ENCODE measurements at regions not wholly inside any gene's neighbourhood (a gene's known extent, or its start where the extent isn't known, plus 50 kb on each side); places are given as distances from the start of the nearest gene placed in this dataset.

DNA sequence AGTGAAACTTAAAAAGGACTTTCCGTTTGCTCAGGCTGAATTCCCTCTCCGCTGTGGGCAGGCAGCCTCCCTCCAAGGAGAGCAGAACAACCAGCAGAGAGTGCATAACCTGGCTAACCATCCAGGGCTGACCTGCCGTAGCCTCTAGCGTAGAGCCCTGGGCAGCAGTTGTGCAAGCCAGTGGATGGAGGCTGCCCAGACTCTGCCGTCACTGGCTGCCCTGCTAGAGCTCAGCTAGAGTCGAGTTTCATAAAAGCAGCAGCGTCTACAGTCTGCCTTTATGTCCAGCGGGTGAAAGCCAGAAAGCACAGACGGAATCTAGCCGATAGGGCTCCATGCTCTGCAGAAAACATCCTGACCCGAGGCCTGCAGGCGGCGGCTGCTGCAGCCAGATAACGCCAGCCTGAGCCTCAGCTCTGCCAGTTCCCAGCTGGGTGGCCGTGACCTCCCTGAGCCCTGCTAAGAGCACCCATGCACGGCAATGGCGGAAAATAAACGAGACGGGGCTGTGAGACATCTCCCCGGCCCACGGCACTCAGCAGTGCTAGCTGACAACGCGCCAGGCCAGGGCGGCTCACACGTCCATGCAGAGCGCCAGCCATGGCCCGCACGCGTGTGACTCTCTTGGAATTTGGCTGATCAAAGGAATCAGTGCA, 231.3 kb downstream of the ENGASE start:
- CTCF ChIA-PET = no interaction called here
- Mint-ChIP-seq H3K4me1 (no peaks in the 10 kb centered on the region), H3K27me3 (peaks cover 3% of the 10 kb centered on the region), H3K4me3 (no peak overlapping the region), H3K9me3 (ENCODE audit: low read depth) (no peaks in the 10 kb centered on the region), H3K27ac (no peak overlapping the region), H3K36me3 (no peaks in the 10 kb centered on the region)
- DNase-seq (no peak), ATAC-seq (no peak)

DNA sequence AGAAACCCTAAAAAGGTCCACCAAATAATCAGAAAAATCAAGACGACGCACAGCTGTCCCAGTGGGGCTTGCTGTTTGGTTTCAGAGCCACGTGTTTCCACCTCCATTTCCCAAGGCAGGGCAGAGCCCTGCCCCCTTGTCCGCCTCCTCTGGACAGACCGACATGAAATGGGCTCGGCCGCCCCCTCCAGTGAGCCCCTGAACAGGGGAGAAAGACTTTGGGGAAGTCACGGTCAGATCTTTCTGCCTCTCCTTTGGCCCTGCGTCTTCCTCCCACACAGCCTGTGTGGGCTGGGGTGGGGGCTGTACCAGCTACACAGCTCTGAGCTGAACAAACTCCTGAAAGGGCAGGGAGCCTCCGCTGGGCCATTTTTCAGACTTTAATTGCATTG, 230.7 kb downstream of the ENGASE start:
- no peaks in the 10 kb centered on the region for H3K4me1 Mint-ChIP-seq
- H3K36me3 Mint-ChIP-seq = no peaks in the 10 kb centered on the region
- CTCF ChIA-PET = no interaction called here
- peaks cover 3% of the 10 kb centered on the region for H3K27me3 Mint-ChIP-seq
- H3K9me3 Mint-ChIP-seq (ENCODE audit: low read depth) = no peaks in the 10 kb centered on the region
- H3K27ac Mint-ChIP-seq = no peak overlapping the region
- no peak overlapping the region for H3K4me3 Mint-ChIP-seq
- no peak for DNase-seq
- no peak for ATAC-seq

DNA sequence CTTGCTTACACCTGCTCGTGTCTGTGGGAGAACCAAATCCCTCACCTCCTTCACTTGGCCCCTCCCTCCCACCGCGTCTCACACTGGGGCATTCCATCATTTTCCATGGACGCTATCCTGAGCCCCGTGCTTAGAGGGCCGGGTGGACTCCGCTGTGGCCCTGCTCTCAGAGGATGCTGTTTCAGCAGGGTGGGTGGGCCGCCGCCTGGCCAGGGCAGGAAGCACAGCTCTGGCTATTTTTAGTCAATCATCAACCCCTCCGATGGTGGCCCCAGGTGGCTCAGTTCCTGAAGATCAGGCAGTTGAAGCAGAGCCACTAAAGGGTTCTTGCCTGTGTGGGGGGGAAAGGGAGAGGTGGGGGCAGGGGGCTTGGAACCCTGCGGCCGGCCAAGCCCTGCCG, 230.3 kb downstream of the ENGASE start:
- ATAC-seq (no peak), DNase-seq (no peak)
- no peaks in the 10 kb centered on the region for H3K9me3 Mint-ChIP-seq (ENCODE audit: low read depth)
- H3K4me3 Mint-ChIP-seq = no peak overlapping the region
- H3K27me3 Mint-ChIP-seq = peaks cover 3% of the 10 kb centered on the region
- no peaks in the 10 kb centered on the region for H3K36me3 Mint-ChIP-seq
- no peaks in the 10 kb centered on the region for H3K4me1 Mint-ChIP-seq
- CTCF ChIA-PET = no interaction called here
- H3K27ac Mint-ChIP-seq = no peak overlapping the region

DNA sequence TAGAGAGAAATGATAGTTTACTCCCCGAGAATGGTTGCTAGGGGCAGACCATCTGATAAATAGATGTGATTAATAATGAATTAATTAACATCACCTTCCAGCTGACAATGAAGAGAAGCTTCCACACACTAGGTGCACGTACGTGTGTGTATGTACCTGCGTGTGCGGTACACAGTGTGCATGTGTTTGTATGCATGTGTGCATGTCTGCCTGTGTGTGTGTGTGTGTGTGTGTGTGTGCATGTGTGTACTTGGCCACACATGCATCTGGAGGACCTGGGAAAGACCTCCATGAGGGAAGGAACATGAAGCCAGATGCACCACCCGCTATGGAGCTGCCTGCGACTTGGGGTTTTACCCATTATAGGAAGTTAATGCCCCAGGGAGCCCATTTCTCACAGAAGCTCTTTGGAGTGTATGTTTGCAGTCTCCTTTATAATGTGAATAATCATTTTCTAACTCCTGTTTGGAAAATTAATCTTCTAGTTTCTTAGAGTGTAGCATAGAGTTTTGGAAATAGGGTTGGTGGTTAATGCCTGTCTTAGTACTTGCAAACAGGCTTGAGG, 229.1 kb downstream of the ENGASE start:
- Mint-ChIP-seq H3K4me3 (no peak overlapping the region), H3K4me1 (no peaks in the 10 kb centered on the region), H3K27ac (no peak overlapping the region), H3K9me3 (ENCODE audit: low read depth) (no peaks in the 10 kb centered on the region), H3K36me3 (no peaks in the 10 kb centered on the region), H3K27me3 (peaks cover 3% of the 10 kb centered on the region)
- ATAC-seq (no peak), DNase-seq (no peak)
- CTCF ChIA-PET = no interaction called here

DNA sequence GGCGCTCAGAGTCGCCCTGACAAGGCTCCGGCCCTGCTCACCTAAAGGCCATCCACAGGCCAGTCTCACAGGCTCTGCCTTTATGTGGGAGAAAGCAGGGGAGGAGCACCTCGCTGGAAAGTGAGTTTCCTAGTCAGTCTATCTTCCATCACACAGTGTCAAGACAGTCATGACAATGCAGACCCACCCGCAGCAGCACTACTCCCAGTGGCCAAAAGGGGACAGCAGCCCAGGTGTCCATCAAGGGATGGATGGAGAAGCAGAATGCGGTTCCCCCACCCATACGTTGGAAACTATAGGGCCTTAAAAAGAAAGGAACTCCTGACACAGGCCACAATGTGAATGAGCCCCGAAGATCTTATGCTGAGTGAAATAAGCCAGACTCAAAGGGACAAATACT, 226.8 kb downstream of the ENGASE start:
- no peak for ATAC-seq
- Mint-ChIP-seq H3K27ac (no peak overlapping the region), H3K36me3 (no peaks in the 10 kb centered on the region), H3K9me3 (ENCODE audit: low read depth) (no peaks in the 10 kb centered on the region), H3K4me3 (no peak overlapping the region), H3K27me3 (peaks cover 3% of the 10 kb centered on the region), H3K4me1 (no peaks in the 10 kb centered on the region)
- DNase-seq = no peak
- CTCF ChIA-PET = no interaction called here

DNA sequence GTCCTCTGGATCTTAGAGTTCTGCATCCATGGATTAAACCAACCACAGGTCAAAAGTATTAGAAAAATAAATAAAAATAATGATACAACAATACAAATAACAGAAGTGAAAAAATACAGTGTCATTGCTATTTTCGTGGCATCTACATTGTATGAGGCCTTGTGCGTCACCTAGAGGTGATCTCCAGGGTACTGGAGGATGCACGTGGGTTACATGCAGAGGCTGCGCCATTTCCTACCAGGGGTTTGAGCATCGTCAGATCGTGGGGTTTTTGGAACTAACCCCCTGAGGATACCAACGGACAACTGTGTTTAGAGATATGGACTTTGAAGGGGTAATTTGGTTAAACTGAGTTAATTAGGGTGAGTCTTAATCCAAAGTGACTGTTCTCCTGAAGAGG, 224.7 kb downstream of the ENGASE start:
- no peaks in the 10 kb centered on the region for H3K9me3 Mint-ChIP-seq (ENCODE audit: low read depth)
- H3K27ac Mint-ChIP-seq = no peak overlapping the region
- no peaks in the 10 kb centered on the region for H3K4me1 Mint-ChIP-seq
- ATAC-seq (no peak), DNase-seq (no peak)
- CTCF ChIA-PET = no interaction called here
- no peak overlapping the region for H3K4me3 Mint-ChIP-seq
- H3K36me3 Mint-ChIP-seq = no peaks in the 10 kb centered on the region
- H3K27me3 Mint-ChIP-seq = no peaks in the 10 kb centered on the region

DNA sequence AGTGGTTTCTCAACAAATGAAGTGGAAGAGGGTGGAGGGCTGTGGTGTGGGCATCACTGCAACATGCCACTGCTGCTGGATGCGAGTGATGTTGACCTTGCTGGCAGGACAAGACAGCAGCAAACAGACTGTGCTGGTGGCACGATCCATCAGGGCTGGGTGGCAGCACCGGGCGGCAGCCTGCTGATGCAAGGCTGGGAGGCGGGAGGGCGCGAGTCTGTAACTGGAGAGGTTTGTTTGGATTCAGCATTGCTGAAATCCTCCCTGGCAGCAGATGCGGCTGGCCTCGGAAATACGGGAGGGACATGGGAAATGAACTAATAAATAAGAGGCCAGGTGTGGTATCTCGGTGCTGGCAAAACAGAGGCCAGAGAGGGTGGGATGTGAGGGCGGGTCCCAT, 224.2 kb downstream of the ENGASE start:
- DNase-seq (no peak), ATAC-seq (no peak)
- no peak overlapping the region for H3K4me3 Mint-ChIP-seq
- H3K36me3 Mint-ChIP-seq = no peaks in the 10 kb centered on the region
- CTCF ChIA-PET = no interaction called here
- no peaks in the 10 kb centered on the region for H3K27me3 Mint-ChIP-seq
- H3K4me1 Mint-ChIP-seq = no peaks in the 10 kb centered on the region
- H3K27ac Mint-ChIP-seq = no peak overlapping the region
- no peaks in the 10 kb centered on the region for H3K9me3 Mint-ChIP-seq (ENCODE audit: low read depth)

DNA sequence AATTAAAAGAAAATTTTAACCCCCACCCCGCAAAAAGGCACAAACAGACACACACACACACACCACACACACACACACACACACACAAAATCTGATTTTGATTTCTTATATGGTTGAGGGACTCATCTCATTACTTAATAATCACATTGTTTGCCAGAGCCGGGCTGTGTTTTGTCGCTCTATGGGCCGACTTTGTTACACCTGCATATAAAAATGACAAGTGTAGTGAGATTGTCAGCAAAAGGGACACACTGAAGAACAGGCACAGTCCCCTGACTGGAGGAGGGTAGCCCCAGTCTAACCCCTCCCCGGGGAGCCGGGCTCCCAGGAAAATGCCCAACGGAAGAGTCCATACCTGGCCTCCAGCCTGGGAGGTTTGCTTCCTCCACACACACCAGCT, 221.6 kb downstream of the ENGASE start:
- ATAC-seq = no peak
- CTCF ChIA-PET = no interaction called here
- H3K4me3 Mint-ChIP-seq = no peak overlapping the region
- no peaks in the 10 kb centered on the region for H3K36me3 Mint-ChIP-seq
- H3K9me3 Mint-ChIP-seq (ENCODE audit: low read depth) = no peaks in the 10 kb centered on the region
- DNase-seq = no peak
- H3K4me1 Mint-ChIP-seq = no peaks in the 10 kb centered on the region
- H3K27ac Mint-ChIP-seq = no peak overlapping the region
- H3K27me3 Mint-ChIP-seq = no peaks in the 10 kb centered on the region

DNA sequence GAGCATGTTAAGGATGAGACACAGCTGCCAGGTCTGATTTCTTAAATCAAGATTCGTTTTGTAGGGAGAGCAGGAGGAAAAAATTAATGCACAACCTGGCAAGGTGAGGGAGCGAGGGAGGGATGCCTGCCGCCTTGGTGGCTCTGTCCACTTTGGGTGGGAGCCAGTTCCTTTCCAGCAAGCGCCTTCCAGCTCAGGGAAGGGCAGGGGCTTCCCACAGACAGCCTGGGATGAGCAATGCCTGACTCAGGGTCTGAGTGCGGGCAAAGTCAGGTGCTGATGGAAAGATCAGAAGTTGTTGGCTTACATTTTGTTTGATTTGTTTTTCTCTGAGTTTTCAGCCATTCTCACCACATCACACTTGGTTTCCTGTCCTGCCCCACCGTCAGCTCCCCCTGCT, 220.7 kb downstream of the ENGASE start:
- H3K4me3 Mint-ChIP-seq = no peak overlapping the region
- no peaks in the 10 kb centered on the region for H3K9me3 Mint-ChIP-seq (ENCODE audit: low read depth)
- CTCF ChIA-PET = no interaction called here
- H3K4me1 Mint-ChIP-seq = no peaks in the 10 kb centered on the region
- no peak overlapping the region for H3K27ac Mint-ChIP-seq
- no peaks in the 10 kb centered on the region for H3K36me3 Mint-ChIP-seq
- no peaks in the 10 kb centered on the region for H3K27me3 Mint-ChIP-seq
- DNase-seq (no peak), ATAC-seq (no peak)

DNA sequence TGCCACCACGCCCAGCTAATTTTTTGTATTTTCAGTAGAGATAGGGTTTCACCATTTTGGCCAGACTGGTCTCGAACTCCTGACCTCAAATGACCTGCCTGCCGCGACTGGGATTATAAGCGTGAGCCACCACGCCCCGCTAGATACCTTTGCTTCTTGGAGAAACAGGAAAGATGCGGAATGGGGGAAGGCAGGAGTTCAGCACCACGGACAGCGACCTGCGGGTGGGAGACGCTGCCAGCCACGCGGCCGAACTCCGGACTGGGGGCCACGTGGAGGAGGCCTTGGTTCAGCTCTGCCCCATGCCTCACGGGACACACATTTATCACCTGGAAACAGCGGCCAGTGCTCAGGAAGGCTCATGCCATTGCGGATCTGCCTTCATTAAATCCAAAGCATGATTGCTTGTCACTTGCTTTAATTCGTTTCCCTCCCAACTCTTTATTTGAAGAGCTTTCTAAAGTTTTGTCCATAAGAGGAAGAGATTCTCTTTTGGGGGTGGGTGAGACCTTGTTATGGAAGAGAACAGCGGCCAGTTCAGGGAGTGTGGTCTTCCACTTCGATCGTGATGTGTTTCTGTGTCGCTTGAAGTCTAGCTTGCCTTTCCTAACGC, 219.9 kb downstream of the ENGASE start:
- Mint-ChIP-seq H3K9me3 (ENCODE audit: low read depth) (no peaks in the 10 kb centered on the region), H3K27ac (no peak overlapping the region), H3K4me3 (no peak overlapping the region), H3K27me3 (peaks cover 2% of the 10 kb centered on the region), H3K36me3 (no peaks in the 10 kb centered on the region), H3K4me1 (no peaks in the 10 kb centered on the region)
- ATAC-seq (peak; percentile 39), DNase-seq (peak; percentile 63)
- CTCF ChIA-PET = no interaction called here

DNA sequence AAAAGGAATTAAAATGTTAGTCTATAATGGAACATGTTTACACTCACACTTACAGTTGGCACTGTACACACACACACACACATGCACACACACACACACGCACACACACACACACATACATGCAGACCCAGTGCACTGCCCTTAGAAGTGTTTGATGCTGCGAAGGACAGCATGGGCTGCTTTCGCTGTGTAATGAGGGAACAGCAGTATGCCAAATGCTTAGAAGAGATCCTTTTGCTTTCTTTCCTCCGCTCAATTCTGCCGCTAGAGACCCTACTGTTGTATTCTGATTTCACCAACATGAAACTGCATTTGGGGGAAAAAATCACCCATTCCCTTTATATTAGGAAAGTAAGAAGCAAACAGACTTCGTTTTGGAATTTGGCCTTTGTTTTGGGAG, 217.9 kb downstream of the ENGASE start:
- no peaks in the 10 kb centered on the region for H3K4me1 Mint-ChIP-seq
- no peaks in the 10 kb centered on the region for H3K9me3 Mint-ChIP-seq (ENCODE audit: low read depth)
- no peaks in the 10 kb centered on the region for H3K36me3 Mint-ChIP-seq
- DNase-seq (no peak), ATAC-seq (no peak)
- H3K27me3 Mint-ChIP-seq = peaks cover 2% of the 10 kb centered on the region
- no peak overlapping the region for H3K4me3 Mint-ChIP-seq
- H3K27ac Mint-ChIP-seq = no peak overlapping the region
- CTCF ChIA-PET = no interaction called here

DNA sequence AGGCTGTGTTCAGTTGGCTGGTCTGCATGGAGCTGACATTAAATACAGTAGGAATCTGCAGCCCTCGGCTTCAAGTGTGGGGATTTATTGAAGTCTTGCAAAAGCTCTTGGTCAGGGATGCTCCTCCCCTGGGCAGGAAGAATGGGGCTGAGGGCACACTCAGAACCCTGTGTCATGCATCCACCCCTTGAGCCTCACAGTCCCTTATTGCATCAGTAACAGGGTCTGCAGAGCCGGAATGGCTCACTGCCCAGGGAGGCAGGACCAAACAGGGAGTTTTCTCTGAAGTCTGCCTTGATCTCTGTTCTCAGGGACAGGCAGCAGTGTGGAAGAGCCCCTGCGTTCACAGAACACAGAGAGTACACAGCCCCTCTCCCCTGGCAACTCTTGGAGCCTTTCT, 216.8 kb downstream of the ENGASE start:
- Mint-ChIP-seq H3K27ac (no peak overlapping the region), H3K27me3 (peaks cover 2% of the 10 kb centered on the region), H3K36me3 (no peaks in the 10 kb centered on the region), H3K4me1 (no peaks in the 10 kb centered on the region), H3K4me3 (no peak overlapping the region), H3K9me3 (ENCODE audit: low read depth) (no peaks in the 10 kb centered on the region)
- CTCF ChIA-PET = no interaction called here
- ATAC-seq (no peak), DNase-seq (no peak)

DNA sequence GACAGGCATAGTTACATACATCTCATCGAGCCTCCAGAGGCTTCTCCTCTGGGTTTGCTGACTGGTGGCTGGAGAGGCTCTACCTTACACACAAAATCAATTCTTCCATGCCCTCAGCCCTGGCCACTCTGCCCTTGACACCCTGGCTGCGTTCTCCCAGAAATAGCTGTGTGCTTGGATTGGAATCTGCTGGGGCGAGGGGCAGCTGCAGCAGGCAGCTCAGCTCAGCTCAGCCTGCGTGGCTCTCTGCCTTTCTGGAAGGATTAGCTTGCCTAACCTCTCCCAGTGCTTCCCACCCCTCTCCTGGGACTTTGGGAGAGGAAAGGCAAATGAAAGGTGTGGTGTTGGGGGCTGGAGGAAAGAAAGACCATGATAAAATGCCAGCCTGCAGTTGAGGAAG, 216.1 kb downstream of the ENGASE start:
- no peaks in the 10 kb centered on the region for H3K36me3 Mint-ChIP-seq
- CTCF ChIA-PET = no interaction called here

DNA sequence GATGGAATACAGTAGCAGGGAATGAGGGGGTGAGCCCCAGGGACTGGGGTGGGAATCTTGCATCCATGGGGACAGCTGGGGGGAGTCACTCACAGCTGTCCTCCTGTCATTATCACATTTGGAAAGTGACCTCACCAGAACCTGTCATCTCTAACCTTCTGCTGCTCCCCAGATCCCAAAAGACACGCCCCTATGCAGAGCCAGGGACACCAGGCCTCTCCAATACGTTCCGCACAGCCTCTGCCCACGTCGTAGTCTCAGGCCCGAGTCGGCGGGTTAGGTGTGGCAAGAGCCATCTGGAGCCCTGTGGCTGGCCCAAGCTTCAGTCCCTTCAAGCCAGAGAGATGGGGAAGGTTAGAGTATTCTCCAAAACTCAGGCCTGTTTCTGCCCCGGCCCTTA, 214.3 kb downstream of the ENGASE start:
- Mint-ChIP-seq H3K27ac (no peak overlapping the region), H3K4me1 (no peaks in the 10 kb centered on the region), H3K4me3 (no peak overlapping the region), H3K27me3 (peaks cover 2% of the 10 kb centered on the region), H3K9me3 (ENCODE audit: low read depth) (no peaks in the 10 kb centered on the region), H3K36me3 (no peaks in the 10 kb centered on the region)
- DNase-seq (no peak), ATAC-seq (no peak)
- CTCF ChIA-PET = no interaction called here

More for the DNA sequence above, 216.1 kb downstream of the ENGASE start:
- ATAC-seq = no peak
- H3K4me1 Mint-ChIP-seq = no peaks in the 10 kb centered on the region
- H3K27me3 Mint-ChIP-seq = peaks cover 2% of the 10 kb centered on the region
- DNase-seq = no peak
- no peaks in the 10 kb centered on the region for H3K9me3 Mint-ChIP-seq (ENCODE audit: low read depth)
- H3K4me3 Mint-ChIP-seq = no peak overlapping the region
- no peak overlapping the region for H3K27ac Mint-ChIP-seq
